Inflammatory macrophage (primary cell): ENCODE measurements at regions not wholly inside any gene's neighbourhood (a gene's known extent, or its start where the extent isn't known, plus 50 kb on each side); places are given as distances from the start of the nearest gene placed in this dataset.
"Not testable (repeated sequence)": the region's sequence is repeated elsewhere in the genome, so short reads cannot be mapped to it uniquely, and the experiment has no call there.

Source experiments
- DNase-seq, 2 donors: peaks; one replicate each; pipeline ENCODE4 v3.0.0-alpha.2; 2020 to 2022

GRCh38 chr4:20046931-20047677 lies 204.6 kb upstream of the SLIT2 start:
- no peak for DNase-seq

GRCh38 chr4:20046179-20046578 lies 205.5 kb upstream of the SLIT2 start:
- DNase-seq = no peak

- DNase-seq = no peak
Observed at GRCh38 chr4:20044966-20045365, 206.7 kb upstream of the SLIT2 start.

GRCh38 chr4:20044502-20044911 lies 207.2 kb upstream of the SLIT2 start:
- DNase-seq = no peak

- DNase-seq = no peak
Observed at GRCh38 chr4:20043991-20044390, 207.7 kb upstream of the SLIT2 start.

- DNase-seq = no peak
Observed at GRCh38 chr4:20042769-20043168, 208.9 kb upstream of the SLIT2 start.

GRCh38 chr4:20041839-20042407 lies 209.8 kb upstream of the SLIT2 start:
- no peak for DNase-seq

GRCh38 chr4:20037745-20038144 lies 214.0 kb upstream of the SLIT2 start:
- DNase-seq = no peak

- DNase-seq = no peak
Observed at GRCh38 chr4:20030108-20030507, 221.6 kb upstream of the SLIT2 start.

GRCh38 chr4:20028645-20029044 lies 223.1 kb upstream of the SLIT2 start:
- DNase-seq = no peak

GRCh38 chr4:20026456-20026855 lies 225.2 kb upstream of the SLIT2 start:
- no peak for DNase-seq

- DNase-seq = no peak
Observed at GRCh38 chr4:20022471-20022870, 229.2 kb upstream of the SLIT2 start.

GRCh38 chr4:20020056-20020455 lies 231.6 kb upstream of the SLIT2 start:
- DNase-seq = no peak

- no peak for DNase-seq
Observed at GRCh38 chr4:20019310-20020015, 232.2 kb upstream of the SLIT2 start.

- no peak for DNase-seq
Observed at GRCh38 chr4:20017777-20018115, 234.0 kb upstream of the SLIT2 start.

- DNase-seq = no peak
Observed at GRCh38 chr4:20017070-20017776, 234.5 kb upstream of the SLIT2 start.

- DNase-seq = no peak
Observed at GRCh38 chr4:20015636-20016224, 236.0 kb upstream of the SLIT2 start.

- not testable (repeated sequence) for DNase-seq
Observed at GRCh38 chr4:20003836-20004558, 247.7 kb upstream of the SLIT2 start.

GRCh38 chr4:19999775-20000414 lies 251.8 kb upstream of the SLIT2 start:
- DNase-seq = no peak

- DNase-seq = no peak
Observed at GRCh38 chr4:19999276-19999675, 252.4 kb upstream of the SLIT2 start.

- peak; percentile 10 to 25 for DNase-seq
Observed at GRCh38 chr4:19993242-19993641, 258.5 kb upstream of the SLIT2 start.
